ENCODE measurements at regions not wholly inside any gene's neighbourhood (a gene's known extent, or its start where the extent isn't known, plus 50 kb on each side); places are given as distances from the start of the nearest gene placed in this dataset.

GRCh38 chr13:105365831-105366230 lies 1169.6 kb downstream of the EFNB2 start:
- WGBS, 2 donors: 24 to 40% methylated on average over 1 of the region's 1 CpG
- TF ChIP-seq POLR2A (IDR thresholded peaks at IDR 0.05) (no peak), CTCF (IDR thresholded peaks at IDR 0.05) (no peak)
- H3K4me3 ChIP-seq (ENCODE audit: low read depth, poor library complexity, severe bottlenecking): no peak overlapping the region
- no peak for DNase-seq (ENCODE audit: low spot score in 2 of 2)
- intact Hi-C loops (cut with DNase I; ENCODE audit: low total_unique reads): no loop called here

GRCh38 chr13:105365021-105365550 lies 1170.4 kb downstream of the EFNB2 start:
- no peak for DNase-seq (ENCODE audit: low spot score in 2 of 2)
- TF ChIP-seq POLR2A (IDR thresholded peaks at IDR 0.05) (no peak), CTCF (IDR thresholded peaks at IDR 0.05) (no peak)
- no peak overlapping the region for H3K4me3 ChIP-seq (ENCODE audit: low read depth, poor library complexity, severe bottlenecking)
- intact Hi-C loops (cut with DNase I; ENCODE audit: low total_unique reads): no loop called here
- 82 to 88% methylated on average over 3 of the region's 3 CpGs for WGBS, 2 donors

GRCh38 chr13:105364191-105364590 lies 1171.3 kb downstream of the EFNB2 start:
- no peak for DNase-seq (ENCODE audit: low spot score in 2 of 2)
- no peak overlapping the region for H3K4me3 ChIP-seq (ENCODE audit: low read depth, poor library complexity, severe bottlenecking)
- intact Hi-C loops (cut with DNase I; ENCODE audit: low total_unique reads): no loop called here
- 34 to 42% methylated on average over 3 of the region's 3 CpGs for WGBS, 2 donors
- no peak for TF ChIP-seq POLR2A (IDR thresholded peaks at IDR 0.05)
- TF ChIP-seq CTCF (IDR thresholded peaks at IDR 0.05): no peak

- 14 to 16% methylated on average over 8 of the region's 8 CpGs for WGBS, 2 donors
- intact Hi-C loops (cut with DNase I; ENCODE audit: low total_unique reads): no loop called here
Observed at GRCh38 chr13:105363261-105364190, 1171.9 kb downstream of the EFNB2 start.

GRCh38 chr13:105353654-105354053 lies 1181.8 kb downstream of the EFNB2 start:
- DNase-seq (ENCODE audit: low spot score in 2 of 2): no peak
- no peak overlapping the region for H3K4me3 ChIP-seq (ENCODE audit: low read depth, poor library complexity, severe bottlenecking)
- WGBS, 2 donors: 89 to 94% methylated on average over 4 of the region's 4 CpGs
- TF ChIP-seq POLR2A (IDR thresholded peaks at IDR 0.05): no peak
- no peak for TF ChIP-seq CTCF (IDR thresholded peaks at IDR 0.05)
- intact Hi-C loops (cut with DNase I; ENCODE audit: low total_unique reads): no loop called here

More at GRCh38 chr13:105363261-105364190, 1171.9 kb downstream of the EFNB2 start:
- no peak for DNase-seq (ENCODE audit: low spot score in 2 of 2)
- TF ChIP-seq CTCF (IDR thresholded peaks at IDR 0.05) (no peak), POLR2A (IDR thresholded peaks at IDR 0.05) (no peak)
- H3K4me3 ChIP-seq (ENCODE audit: low read depth, poor library complexity, severe bottlenecking): no peak overlapping the region

Data from lower leg skin (tissue), 4 donors.